HG02885 (cell line): ENCODE measurements at regions not wholly inside any gene's neighbourhood (a gene's known extent, or its start where the extent isn't known, plus 50 kb on each side); places are given as distances from the start of the nearest gene placed in this dataset.

Source experiments
- ATAC-seq: cut with Tn5 transposase; IDR thresholded peaks from one replicate; pipeline ENCODE4 v1.9.1; 2021; ENCODE audit warnings: mild to moderate bottlenecking; ENCODE audit not compliant: unreplicated experiment, poor library complexity

GRCh38 chr5:88944751-88945531 is 62.0 kb upstream of the MEF2C start:
- no peak for ATAC-seq

GRCh38 chr5:88941581-88941980 is 58.6 kb upstream of the MEF2C start:
- ATAC-seq, result no peak

GRCh38 chr5:88940713-88941112 is 57.7 kb upstream of the MEF2C start:
- peak; percentile 78 for ATAC-seq

GRCh38 chr5:88939300-88939699 is 56.3 kb upstream of the MEF2C start:
- ATAC-seq, result no peak

- no peak for ATAC-seq
Measured at GRCh38 chr5:88938488-88938887, 55.5 kb upstream of the MEF2C start.

- no peak for ATAC-seq
Measured at GRCh38 chr5:88937406-88937805, 54.4 kb upstream of the MEF2C start.

- no peak for ATAC-seq
Measured at GRCh38 chr5:88934439-88934838, 51.5 kb upstream of the MEF2C start.
